ENCODE measurements at regions not wholly inside any gene's neighbourhood (a gene's known extent, or its start where the extent isn't known, plus 50 kb on each side); places are given as distances from the start of the nearest gene placed in this dataset.

DNA sequence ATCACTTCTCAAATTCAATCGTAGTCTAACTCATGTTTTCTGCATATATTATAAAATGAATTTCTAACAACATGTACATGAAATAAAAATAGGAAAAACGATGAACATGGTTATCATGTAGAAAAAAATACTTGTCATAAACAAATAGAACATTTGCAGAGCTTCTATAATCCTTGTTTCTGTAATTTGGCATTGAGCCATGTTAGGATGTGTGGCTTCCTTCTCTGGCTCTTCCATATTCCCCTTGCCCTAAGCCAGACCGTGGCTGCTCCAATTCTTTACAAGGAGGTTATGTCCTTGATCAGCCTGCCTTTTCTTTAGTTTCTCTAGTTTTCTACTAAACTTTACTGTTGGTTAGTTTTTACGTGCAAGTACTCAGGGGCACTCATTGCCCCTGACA, 155.3 kb downstream of the COL6A3 start:
- H3K36me3 ChIP-seq (ENCODE audit: insufficient read depth) = no peaks in the 10 kb centered on the region
- H3K4me1 ChIP-seq (ENCODE audit: insufficient read depth) = no peaks in the 10 kb centered on the region
- DNase-seq (ENCODE audit: extremely low spot score) = no peak
- no peak overlapping the region for H3K4me3 ChIP-seq (ENCODE audit: low read depth, low read length)
- WGBS = 56% methylated on average over 4 of the region's 4 CpGs
- H3K27ac ChIP-seq (ENCODE audit: low read depth) = no peak overlapping the region

DNA sequence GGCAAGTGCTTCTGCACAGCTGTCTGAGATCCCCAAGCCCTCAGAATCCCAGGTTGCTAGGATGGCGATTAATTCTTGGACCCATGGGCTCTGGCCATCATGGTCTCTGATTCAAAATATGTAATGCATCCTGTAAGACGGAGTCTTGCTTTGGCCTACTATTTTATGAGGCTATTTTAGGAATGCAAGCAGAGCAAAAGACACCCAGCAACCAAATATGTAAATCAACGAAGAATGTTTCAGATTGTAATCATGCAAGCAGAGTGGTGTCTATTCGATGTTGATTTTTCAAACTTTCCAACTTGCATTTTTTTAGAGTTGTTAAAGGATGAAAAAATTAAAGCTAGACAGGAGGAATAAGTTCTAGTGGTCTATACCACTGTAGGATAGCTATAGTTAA, 154.8 kb downstream of the COL6A3 start:
- no peak overlapping the region for H3K27ac ChIP-seq (ENCODE audit: low read depth)
- H3K4me3 ChIP-seq (ENCODE audit: low read depth, low read length) = no peak overlapping the region
- 22% methylated on average over 4 of the region's 4 CpGs for WGBS
- H3K36me3 ChIP-seq (ENCODE audit: insufficient read depth) = no peaks in the 10 kb centered on the region
- H3K4me1 ChIP-seq (ENCODE audit: insufficient read depth) = no peaks in the 10 kb centered on the region
- no peak for DNase-seq (ENCODE audit: extremely low spot score)

DNA sequence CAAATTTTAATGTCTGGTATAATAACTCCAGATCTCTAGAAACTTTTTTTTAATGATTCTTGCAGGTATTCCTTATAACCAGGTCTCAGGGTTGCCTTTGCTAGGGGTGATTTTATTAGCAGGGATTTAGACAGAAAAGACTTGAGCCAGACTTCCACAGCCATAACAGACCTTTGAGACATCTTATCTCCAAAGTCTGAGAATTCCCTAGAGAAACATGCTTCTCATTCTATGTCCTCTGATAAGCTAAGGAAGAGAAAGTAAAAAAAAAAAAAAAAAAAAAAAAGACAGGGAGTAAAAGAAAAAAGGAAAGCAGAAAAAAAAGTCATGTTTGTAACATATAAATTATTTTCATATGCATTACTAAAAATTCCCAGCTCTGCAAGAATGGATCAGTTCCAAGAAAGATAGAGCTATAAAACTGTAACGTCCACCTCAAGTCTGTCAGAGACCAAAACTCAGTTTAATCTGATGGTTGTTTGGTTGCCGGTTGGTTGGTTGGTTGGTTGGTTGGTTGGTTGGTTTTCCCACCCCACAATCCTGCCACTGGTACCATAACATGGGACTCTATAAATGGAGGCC, 153.8 kb downstream of the COL6A3 start:
- WGBS = 37% methylated on average over 2 of the region's 2 CpGs

DNA sequence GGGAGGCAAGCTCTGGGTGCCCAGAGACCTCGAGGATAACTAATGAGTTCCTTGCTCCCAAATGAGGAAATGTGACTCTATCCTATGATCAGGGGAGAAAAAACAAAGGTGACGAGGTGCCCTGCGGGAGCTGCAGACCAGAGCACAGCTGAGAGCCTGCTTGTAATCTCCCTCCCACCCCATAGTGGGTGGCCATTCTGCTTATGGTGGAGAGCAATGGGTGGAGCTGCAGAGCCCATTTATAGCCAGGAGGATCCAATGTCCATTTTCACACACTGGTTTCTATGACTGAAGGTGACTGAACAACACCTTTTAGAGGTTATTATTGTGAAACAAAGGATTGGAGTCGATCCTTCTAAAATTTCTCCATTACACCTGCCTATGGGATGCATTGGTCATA, 153.3 kb downstream of the COL6A3 start:
- Histone ChIP-seq H3K27ac (ENCODE audit: low read depth) (no peak overlapping the region), H3K4me3 (ENCODE audit: low read depth, low read length) (no peak overlapping the region), H3K4me1 (ENCODE audit: insufficient read depth) (no peaks in the 10 kb centered on the region), H3K36me3 (ENCODE audit: insufficient read depth) (no peaks in the 10 kb centered on the region)
- DNase-seq (ENCODE audit: extremely low spot score) = no peak
- WGBS = 90% methylated on average over 4 of the region's 4 CpGs

More for the DNA sequence above, 153.8 kb downstream of the COL6A3 start:
- no peak overlapping the region for H3K4me3 ChIP-seq (ENCODE audit: low read depth, low read length)
- no peak overlapping the region for H3K27ac ChIP-seq (ENCODE audit: low read depth)
- H3K4me1 ChIP-seq (ENCODE audit: insufficient read depth) = no peaks in the 10 kb centered on the region
- H3K36me3 ChIP-seq (ENCODE audit: insufficient read depth) = no peaks in the 10 kb centered on the region
- no peak for DNase-seq (ENCODE audit: extremely low spot score)

DNA sequence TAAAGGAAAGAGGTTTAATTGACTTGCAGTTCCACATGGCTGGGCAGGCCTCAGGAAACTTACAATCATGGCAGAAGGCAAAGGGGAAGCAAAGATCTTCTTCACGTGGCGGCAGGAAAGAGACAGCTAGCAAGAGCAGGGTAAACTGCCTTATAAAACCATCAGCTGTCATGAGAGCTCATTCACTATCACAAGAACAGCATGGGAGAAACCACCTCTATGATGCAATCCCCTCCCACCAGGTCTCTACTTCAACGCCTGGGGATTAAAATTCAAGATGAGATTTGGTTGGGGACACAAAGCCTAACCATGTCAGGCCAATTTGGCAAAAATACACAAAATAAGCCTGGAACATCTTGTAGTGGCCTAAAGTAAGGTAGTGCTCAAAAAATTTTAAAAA, 152.6 kb downstream of the COL6A3 start:
- Histone ChIP-seq H3K27ac (ENCODE audit: low read depth) (no peak overlapping the region), H3K36me3 (ENCODE audit: insufficient read depth) (no peaks in the 10 kb centered on the region), H3K4me3 (ENCODE audit: low read depth, low read length) (no peak overlapping the region), H3K4me1 (ENCODE audit: insufficient read depth) (no peaks in the 10 kb centered on the region)
- DNase-seq (ENCODE audit: extremely low spot score) = no peak
- WGBS = 90% methylated on average over 3 of the region's 3 CpGs

DNA sequence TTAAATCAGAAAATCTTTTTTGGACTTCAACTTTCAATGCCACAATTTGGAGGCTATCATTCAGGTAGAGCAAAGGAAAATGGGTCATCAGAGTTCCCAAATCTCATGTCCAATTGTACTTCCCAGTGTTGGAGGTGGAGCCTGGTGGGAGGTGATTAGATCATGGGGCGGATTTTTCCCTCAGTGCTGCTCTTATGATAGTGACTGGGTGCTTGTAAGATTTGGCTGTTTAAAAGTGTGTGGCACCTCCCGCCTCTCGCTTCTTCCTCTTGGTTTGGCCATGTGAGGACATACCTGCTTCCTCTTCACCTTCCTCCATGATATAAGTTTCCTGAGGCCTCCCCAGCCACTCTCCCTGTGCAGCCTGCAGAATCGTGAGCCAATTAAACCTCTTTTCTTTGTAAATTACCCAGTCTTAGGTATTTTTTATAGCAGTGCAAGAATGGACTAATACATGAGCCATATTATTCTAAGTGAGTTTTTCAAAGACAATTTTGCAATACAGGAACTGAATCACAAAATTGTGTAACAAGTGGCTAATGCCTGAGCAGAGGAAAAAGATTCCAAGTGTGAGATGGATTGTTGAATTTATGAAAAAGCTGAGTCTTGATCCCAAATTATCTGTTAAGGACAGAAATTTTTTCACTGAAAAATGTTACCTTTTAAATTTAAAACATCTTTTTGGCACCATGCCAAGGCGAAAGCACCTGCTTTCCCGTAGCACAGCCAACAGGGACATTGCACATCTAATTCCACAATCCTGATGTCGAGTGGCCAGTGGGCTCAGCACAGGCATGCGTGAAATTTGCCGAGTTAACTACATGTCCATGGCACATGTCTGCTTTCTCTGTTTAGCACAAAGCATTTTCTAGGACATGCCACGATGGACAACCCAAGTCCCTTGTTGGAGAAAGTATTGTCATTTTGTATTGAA, 150.9 kb downstream of the COL6A3 start:
- Histone ChIP-seq H3K4me1 (ENCODE audit: insufficient read depth) (no peaks in the 10 kb centered on the region), H3K4me3 (ENCODE audit: low read depth, low read length) (no peak overlapping the region), H3K36me3 (ENCODE audit: insufficient read depth) (no peaks in the 10 kb centered on the region), H3K27ac (ENCODE audit: low read depth) (no peak overlapping the region)
- WGBS = 84% methylated on average over 10 of the region's 10 CpGs
- DNase-seq (ENCODE audit: extremely low spot score) = no peak

DNA sequence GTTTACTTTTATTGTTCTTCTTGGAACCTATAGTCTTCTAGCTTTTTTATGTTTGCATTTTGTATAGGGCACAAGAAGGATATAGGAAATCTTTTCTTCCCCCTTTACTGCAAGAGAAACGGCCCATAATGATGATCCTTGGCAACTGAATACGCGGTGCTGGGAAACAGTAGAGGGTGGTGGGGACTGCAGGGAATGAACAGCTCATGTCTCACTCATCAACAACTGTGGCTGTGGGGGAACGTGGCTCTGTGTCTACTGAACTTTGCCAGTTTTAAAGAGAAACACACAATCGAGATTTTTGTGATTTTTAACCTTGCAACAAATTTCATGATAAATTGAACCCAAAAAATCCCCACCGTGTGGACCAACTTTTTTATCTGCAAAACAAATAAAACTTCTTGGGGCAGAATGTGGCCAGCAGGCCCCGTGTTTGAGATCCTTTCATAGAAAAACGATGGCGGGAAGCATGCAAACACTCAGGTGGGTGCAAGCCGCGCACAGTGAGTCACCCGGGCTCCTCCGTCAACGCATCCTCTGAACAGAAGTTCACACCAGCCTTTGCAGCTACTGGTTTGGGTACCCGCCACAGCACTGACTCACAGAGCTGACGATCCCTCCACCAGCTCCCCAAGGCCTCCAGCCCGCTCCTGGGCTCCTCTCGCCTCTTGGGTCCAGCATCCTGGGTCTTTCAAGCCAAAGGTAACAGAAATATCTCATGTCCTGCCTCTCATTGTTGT, 149.3 kb downstream of the COL6A3 start:
- H3K4me1 ChIP-seq (ENCODE audit: insufficient read depth) = no peaks in the 10 kb centered on the region
- WGBS = 83% methylated on average over 18 of the region's 18 CpGs
- H3K4me3 ChIP-seq (ENCODE audit: low read depth, low read length) = no peak overlapping the region
- H3K27ac ChIP-seq (ENCODE audit: low read depth) = no peak overlapping the region
- H3K36me3 ChIP-seq (ENCODE audit: insufficient read depth) = no peaks in the 10 kb centered on the region
- DNase-seq (ENCODE audit: extremely low spot score) = no peak

DNA sequence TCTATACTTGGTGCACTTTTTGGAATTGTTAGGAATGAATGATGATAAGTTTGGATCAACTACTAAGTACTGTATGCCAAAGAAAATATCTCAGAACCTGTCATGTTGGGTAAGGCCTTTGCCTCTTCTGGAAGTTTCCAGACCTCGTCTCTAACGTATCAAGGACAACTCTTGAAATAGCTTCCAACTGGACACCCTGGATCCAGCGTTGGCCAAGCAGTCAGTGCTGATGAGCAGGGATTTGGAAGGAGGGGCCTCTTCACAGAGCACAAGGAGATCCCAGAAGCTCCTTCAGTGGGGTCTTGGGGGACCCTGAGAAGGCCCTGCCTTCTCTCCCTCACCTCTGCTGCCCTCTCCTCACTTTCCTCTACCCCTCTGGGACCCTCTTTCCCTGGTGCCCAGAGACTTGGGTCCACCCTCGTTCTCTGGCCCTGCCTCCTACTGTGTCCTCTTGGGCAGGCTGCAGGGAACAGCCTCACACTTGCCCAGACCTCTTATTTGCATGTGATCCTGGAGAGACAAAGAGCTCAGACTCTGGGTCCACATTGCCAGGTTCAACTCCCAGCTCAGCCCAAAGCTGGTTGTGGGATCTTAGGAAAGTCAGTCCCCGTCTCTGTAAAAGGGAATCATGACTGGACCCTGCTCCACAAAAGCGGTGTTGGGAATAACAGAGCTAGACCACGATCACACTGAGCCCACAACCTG, 145.8 kb downstream of the COL6A3 start:
- no peaks in the 10 kb centered on the region for H3K36me3 ChIP-seq (ENCODE audit: insufficient read depth)
- H3K4me3 ChIP-seq (ENCODE audit: low read depth, low read length) = no peak overlapping the region
- 82% methylated on average over 7 of the region's 7 CpGs for WGBS

DNA sequence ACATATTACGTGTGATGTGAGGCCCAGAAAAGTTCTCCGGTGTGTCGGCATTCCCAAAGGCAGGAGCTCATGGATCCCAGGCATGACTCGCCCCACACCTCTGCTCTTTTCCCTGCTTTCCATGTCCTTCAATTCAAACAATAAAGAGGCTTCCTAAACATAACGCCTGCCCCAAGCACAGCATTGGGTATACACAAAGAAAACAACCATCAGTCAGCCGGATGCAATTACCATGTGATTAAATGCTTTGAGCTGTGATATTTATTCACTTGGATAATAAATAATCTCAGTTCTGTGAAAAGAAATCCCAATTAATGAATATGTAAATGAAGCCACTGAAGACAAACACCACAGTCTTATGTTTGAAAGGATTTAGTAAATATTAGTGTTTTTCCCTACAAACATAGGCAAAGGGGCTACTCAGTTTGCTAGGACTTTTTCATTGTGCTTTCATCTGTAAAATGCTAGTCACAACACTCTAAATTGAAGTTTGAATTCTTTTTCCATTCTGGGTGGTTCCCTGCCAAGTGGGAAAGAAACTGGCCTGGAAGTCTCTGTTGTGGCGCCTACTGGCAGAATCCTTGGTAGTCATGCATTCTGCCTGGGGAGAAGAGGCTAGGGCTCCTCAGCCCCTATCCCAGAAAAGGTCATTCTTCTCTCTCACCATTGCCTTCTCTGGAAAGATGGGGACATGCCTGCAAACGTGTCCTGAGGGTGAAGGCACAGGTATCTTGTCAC, 144.7 kb downstream of the COL6A3 start:
- H3K4me1 ChIP-seq (ENCODE audit: insufficient read depth) = no peaks in the 10 kb centered on the region
- H3K4me3 ChIP-seq (ENCODE audit: low read depth, low read length) = no peak overlapping the region
- no peaks in the 10 kb centered on the region for H3K36me3 ChIP-seq (ENCODE audit: insufficient read depth)
- 85% methylated on average over 8 of the region's 8 CpGs for WGBS
- no peak overlapping the region for H3K27ac ChIP-seq (ENCODE audit: low read depth)
- DNase-seq (ENCODE audit: extremely low spot score) = no peak

More for the DNA sequence above, 145.8 kb downstream of the COL6A3 start:
- no peaks in the 10 kb centered on the region for H3K4me1 ChIP-seq (ENCODE audit: insufficient read depth)
- H3K27ac ChIP-seq (ENCODE audit: low read depth) = no peak overlapping the region
- DNase-seq (ENCODE audit: extremely low spot score) = no peak

DNA sequence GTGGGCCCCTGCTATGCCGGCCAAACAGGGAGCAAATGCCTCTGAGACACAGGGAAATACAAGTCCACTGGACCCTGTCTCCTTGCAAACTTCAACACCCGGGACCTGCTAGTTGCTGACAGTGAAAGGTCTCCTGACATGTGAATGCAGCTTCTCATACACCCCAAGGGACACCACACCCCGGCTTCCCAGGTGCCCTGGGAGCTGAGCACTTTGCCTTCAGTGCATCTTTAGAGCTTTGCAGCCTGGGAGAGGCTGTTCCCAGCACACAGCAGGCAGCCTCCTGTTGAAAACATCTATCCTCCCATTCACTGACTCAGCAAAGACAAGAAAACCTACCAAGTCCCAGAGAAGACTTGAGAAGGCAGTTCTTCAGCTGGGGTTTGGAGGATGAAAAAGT, 143.4 kb downstream of the COL6A3 start:
- H3K36me3 ChIP-seq (ENCODE audit: insufficient read depth) = no peaks in the 10 kb centered on the region
- no peak overlapping the region for H3K4me3 ChIP-seq (ENCODE audit: low read depth, low read length)
- H3K4me1 ChIP-seq (ENCODE audit: insufficient read depth) = no peaks in the 10 kb centered on the region
- no peak for DNase-seq (ENCODE audit: extremely low spot score)
- 62% methylated on average over 3 of the region's 3 CpGs for WGBS
- H3K27ac ChIP-seq (ENCODE audit: low read depth) = no peak overlapping the region

DNA sequence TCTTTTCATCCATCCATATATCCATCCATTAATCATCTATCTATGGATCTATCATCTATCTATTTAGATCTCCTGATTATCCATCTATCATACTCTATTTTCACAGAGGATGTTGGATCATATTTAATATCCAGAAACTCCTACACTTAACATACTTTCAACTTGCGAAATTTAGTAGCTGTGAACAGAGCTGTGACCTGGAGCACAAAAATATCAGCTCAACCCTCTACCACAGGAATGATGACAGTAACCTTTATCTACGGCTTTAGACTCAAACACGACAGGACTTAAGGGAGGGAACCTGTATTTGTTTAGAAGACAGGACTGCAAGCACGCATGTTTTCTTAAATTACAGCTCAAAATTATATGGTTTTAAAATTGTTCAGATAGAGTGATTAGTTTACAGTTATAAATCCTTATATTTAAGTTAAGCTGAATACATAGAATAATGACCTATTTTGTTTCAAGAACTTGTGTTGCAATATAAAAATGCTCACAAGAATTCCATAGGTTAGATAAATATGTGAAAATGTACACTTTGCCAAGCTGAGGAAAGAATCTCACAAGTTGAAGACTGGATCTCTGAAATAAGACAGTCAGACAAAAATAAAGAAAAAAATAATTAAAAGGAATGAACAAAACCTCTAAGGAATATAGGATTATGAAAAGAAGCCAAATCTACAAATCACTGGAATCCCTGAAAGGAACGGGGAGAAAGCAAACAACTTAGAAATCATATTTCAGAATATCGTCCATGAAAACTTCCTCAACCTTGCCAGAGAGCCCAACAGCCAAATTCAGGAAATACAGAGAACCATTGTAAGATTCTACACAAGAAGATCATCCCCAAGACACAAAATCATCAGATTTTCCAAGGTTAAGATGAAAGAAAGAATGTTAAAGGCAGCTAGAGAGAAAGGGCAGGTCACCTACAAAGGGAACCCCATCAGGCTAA, 142.0 kb downstream of the COL6A3 start:
- 76% methylated on average over 6 of the region's 6 CpGs for WGBS
- H3K4me3 ChIP-seq (ENCODE audit: low read depth, low read length) = no peak overlapping the region
- H3K27ac ChIP-seq (ENCODE audit: low read depth) = no peak overlapping the region
- H3K36me3 ChIP-seq (ENCODE audit: insufficient read depth) = no peaks in the 10 kb centered on the region
- H3K4me1 ChIP-seq (ENCODE audit: insufficient read depth) = no peaks in the 10 kb centered on the region
- no peak for DNase-seq (ENCODE audit: extremely low spot score)

All from urinary bladder (tissue), 3 donors.